ENCODE measurements at regions not wholly inside any gene's neighbourhood (a gene's known extent, or its start where the extent isn't known, plus 50 kb on each side); places are given as distances from the start of the nearest gene placed in this dataset.

DNA sequence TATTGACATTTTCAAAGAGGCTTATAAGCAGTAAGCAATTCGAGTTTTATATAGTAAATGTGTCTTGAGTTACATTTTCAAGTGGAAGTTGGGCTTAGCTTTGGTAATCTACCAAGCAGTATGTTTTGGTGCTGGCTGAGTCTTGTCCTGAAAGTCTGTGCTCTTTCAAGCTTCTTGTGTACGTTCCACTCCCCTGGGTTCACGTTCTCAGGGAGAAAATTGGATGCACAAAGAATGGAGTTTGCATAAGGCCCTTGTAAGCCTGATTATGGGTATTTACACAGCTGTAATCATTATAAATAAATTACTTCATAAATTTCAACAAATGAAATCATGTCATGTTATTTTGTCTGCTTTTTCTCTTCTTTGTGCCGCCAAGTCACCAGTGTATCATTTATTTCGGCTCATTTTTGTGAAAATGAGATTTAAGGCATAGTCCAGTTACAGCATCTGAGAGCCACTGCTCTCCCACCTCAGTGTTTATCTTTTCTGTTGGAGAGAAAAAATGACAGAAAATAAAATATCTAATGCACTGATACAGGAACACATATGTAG lies 262.5 kb downstream of the BTBD3 start:
- H3K4me3 Mint-ChIP-seq = no peak overlapping the region

DNA sequence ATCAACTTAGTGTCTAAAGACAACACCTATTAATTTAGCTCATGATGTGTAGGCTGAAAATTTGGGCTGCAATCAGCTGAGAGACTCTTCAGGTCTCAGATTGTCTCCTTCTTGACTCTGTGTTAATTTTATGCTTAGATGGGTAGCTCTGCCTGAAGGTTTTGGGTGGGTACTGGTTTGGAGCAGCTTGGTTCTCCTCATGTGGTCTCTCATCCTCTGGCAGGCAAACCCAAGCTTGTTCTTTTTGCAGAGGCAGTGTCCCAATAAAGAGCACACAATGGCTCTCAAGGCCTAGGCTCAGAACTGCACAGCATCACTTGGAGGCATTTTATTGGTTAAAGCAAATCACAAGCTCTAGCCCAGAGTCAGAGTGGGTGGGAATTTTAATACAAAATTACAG lies 280.6 kb downstream of the BTBD3 start:
- Mint-ChIP-seq H3K9me3 (no peaks in the 10 kb centered on the region), H3K27me3 (no peaks in the 10 kb centered on the region), H3K36me3 (no peaks in the 10 kb centered on the region), H3K4me3 (no peak overlapping the region), H3K4me1 (ENCODE audit: unreplicated experiment) (peaks cover 6% of the 10 kb centered on the region), H3K27ac (no peak overlapping the region)
- DNase-seq (ENCODE audit: extremely low spot score, unreplicated experiment) = no peak
- TF ChIP-seq, protein P1, sequence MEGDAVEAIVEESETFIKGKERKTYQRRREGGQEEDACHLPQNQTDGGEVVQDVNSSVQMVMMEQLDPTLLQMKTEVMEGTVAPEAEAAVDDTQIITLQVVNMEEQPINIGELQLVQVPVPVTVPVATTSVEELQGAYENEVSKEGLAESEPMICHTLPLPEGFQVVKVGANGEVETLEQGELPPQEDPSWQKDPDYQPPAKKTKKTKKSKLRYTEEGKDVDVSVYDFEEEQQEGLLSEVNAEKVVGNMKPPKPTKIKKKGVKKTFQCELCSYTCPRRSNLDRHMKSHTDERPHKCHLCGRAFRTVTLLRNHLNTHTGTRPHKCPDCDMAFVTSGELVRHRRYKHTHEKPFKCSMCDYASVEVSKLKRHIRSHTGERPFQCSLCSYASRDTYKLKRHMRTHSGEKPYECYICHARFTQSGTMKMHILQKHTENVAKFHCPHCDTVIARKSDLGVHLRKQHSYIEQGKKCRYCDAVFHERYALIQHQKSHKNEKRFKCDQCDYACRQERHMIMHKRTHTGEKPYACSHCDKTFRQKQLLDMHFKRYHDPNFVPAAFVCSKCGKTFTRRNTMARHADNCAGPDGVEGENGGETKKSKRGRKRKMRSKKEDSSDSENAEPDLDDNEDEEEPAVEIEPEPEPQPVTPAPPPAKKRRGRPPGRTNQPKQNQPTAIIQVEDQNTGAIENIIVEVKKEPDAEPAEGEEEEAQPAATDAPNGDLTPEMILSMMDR (conservative IDR thresholded peaks at IDR 0.05) = no peak

More for the DNA sequence above, 262.5 kb downstream of the BTBD3 start:
- Mint-ChIP-seq H3K36me3 (no peaks in the 10 kb centered on the region), H3K27ac (no peak overlapping the region), H3K27me3 (no peaks in the 10 kb centered on the region), H3K9me3 (no peaks in the 10 kb centered on the region), H3K4me1 (ENCODE audit: unreplicated experiment) (peaks cover 4% of the 10 kb centered on the region)
- no peak for DNase-seq (ENCODE audit: extremely low spot score, unreplicated experiment)
- TF ChIP-seq, protein P1 (conservative IDR thresholded peaks at IDR 0.05) = no peak

DNA sequence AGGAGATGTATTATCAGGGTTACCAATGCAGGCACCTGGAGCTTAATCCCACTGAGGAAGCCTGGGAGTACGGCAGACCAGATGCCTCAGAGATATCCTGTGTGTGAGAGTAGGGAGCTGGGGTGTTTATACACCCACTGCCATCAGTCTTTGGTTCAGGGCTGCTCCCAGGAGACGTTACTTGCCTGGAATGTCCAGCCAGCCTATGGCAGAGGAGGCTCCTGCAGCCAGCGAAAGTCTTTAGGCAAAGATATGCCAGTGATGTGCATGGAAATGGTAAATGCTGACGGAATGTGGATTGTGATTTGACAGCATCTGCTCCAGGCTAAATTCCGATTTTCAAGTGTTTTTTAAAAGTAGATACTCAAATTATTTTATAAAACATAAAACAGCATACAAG lies 282.0 kb downstream of the BTBD3 start:
- no peak overlapping the region for H3K4me3 Mint-ChIP-seq
- H3K9me3 Mint-ChIP-seq = no peaks in the 10 kb centered on the region
- H3K36me3 Mint-ChIP-seq = no peaks in the 10 kb centered on the region
- H3K27me3 Mint-ChIP-seq = no peaks in the 10 kb centered on the region
- H3K4me1 Mint-ChIP-seq (ENCODE audit: unreplicated experiment) = peaks cover 6% of the 10 kb centered on the region
- no peak for DNase-seq (ENCODE audit: extremely low spot score, unreplicated experiment)
- no peak overlapping the region for H3K27ac Mint-ChIP-seq
- TF ChIP-seq, protein P1 (conservative IDR thresholded peaks at IDR 0.05) = no peak

DNA sequence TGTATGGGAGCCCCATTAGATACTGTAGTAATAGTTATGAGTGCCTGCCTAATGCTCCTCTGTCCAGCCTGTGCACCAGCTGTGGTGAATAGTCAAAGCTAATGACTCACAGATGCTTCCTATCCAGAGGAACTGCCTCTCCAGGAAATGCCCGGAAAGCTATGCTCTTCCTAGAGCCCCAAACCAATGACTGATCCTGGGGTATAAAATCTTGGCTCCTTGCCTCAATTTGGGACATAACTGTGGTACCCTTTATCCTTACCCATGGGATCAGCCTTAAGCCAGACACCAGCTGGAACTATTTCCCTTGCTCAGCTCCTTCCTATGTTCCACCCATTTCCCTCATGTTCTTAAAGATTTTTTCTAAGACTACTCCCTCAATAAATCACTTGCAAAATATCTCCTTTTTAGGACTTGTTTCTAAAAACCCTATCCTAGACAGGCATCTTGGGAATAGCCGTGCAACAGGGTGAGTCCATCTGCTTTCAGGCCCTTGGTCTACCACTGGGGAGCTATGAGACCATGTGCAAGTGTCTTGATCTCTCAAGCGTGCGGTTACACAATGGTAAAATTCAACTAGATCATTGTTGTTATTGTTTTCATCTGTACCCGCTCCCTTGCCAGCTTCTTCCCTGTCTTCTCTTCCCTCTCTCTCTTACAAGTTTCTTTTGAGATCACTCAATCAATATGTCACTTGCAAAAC lies 283.7 kb downstream of the BTBD3 start:
- H3K27ac Mint-ChIP-seq = no peak overlapping the region
- H3K4me1 Mint-ChIP-seq (ENCODE audit: unreplicated experiment) = peaks cover 6% of the 10 kb centered on the region
- no peak overlapping the region for H3K4me3 Mint-ChIP-seq
- no peak for DNase-seq (ENCODE audit: extremely low spot score, unreplicated experiment)
- H3K36me3 Mint-ChIP-seq = no peaks in the 10 kb centered on the region
- H3K27me3 Mint-ChIP-seq = no peaks in the 10 kb centered on the region
- H3K9me3 Mint-ChIP-seq = peaks cover 4% of the 10 kb centered on the region
- TF ChIP-seq, protein P1 (conservative IDR thresholded peaks at IDR 0.05) = no peak

DNA sequence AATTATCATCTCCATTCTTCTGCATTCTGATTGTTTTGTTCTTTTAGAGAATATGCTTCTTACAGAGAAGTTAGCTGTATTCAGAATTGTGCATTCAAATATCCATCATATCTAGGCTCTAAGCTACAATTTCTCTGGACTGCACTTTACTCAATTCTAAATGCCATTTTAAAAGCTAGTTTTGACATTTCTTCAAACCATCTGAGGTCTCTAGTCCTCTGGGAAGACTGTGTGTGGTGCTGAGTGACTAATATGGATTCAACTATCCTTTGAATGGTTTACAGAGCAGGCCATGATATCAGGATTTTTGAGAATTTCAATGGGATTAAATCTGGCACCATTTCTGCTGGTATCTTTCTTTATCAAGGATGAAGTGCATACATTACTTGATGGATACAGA lies 285.7 kb downstream of the BTBD3 start:
- TF ChIP-seq, protein P1 (conservative IDR thresholded peaks at IDR 0.05) = no peak
- Mint-ChIP-seq H3K27me3 (no peaks in the 10 kb centered on the region), H3K36me3 (no peaks in the 10 kb centered on the region), H3K4me3 (no peak overlapping the region), H3K27ac (no peak overlapping the region), H3K4me1 (ENCODE audit: unreplicated experiment) (peaks cover 6% of the 10 kb centered on the region), H3K9me3 (peaks cover 9% of the 10 kb centered on the region)
- DNase-seq (ENCODE audit: extremely low spot score, unreplicated experiment) = no peak

Data from type B pancreatic cell (in vitro differentiated cells).